Activated T-helper 1 cell treated with anti-CD3 and anti-CD28 coated beads, Interleukin-12 subunit alpha, Interleukin-12 subunit beta, Interleukin-2, Interleukin-4 antibody, amounts not matched to agents 30 ng/mL and 10 ng/mL and 1 ng/mL, durations not matched to agents 14 hours and 24 hours and 36 hours (primary cell): ENCODE measurements at regions not wholly inside any gene's neighbourhood (a gene's known extent, or its start where the extent isn't known, plus 50 kb on each side); places are given as distances from the start of the nearest gene placed in this dataset.
"Not testable (repeated sequence)": the region's sequence is repeated elsewhere in the genome, so short reads cannot be mapped to it uniquely, and the experiment has no call there.

Experiments
- DNase-seq: peaks from one replicate; pipeline ENCODE4 v3.0.0; 2021; ENCODE audit warnings: low spot score
- H3K27ac Mint-ChIP-seq: one replicate; pipeline ENCODE4 v1.8.0; 2021; ENCODE audit warnings: mild to moderate bottlenecking, mixed read lengths
- H3K27me3 Mint-ChIP-seq: one replicate; pipeline ENCODE4 v1.8.0; 2022; ENCODE audit warnings: mild to moderate bottlenecking, moderate library complexity, mixed read lengths; ENCODE audit not compliant: insufficient read depth
- H3K36me3 Mint-ChIP-seq: one replicate; pipeline ENCODE4 v1.8.0; 2021; ENCODE audit warnings: low read depth, mixed read lengths
- H3K4me1 Mint-ChIP-seq: one replicate; pipeline ENCODE4 v1.8.0; 2021; ENCODE audit warnings: low read depth, mixed read lengths
- H3K4me3 Mint-ChIP-seq: one replicate; pipeline ENCODE4 v1.8.0; 2021; ENCODE audit warnings: mild to moderate bottlenecking, moderate library complexity, mixed read lengths
- H3K9me3 Mint-ChIP-seq: one replicate; pipeline ENCODE4 v1.8.0; 2021; ENCODE audit warnings: mixed read lengths
- intact Hi-C: fragments of 100-400 bp; cut with micrococcal nuclease; formaldehyde crosslinking; loops from one replicate; pipeline ENCODE4 v1.15.1; 2024

DNA sequence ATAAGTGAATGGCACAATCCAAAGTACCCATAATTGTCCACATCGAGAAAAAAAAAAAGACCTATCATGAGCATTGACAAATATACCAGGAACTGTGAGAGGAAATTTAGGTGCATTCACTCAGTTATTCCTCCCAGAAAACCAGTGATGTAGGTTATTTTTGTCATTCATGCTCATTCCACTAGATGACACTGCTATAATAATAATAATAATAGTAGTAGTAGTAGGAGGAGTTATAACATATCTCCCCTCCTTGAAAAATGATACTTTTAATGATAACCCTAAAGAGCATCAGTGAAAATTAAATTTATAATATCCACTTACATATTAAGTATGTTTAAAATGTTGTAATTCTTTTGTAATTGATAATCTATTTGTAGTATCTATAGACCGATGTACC is 463.9 kb upstream of the MIR17HG start:
- DNase-seq: no peak
- Mint-ChIP-seq H3K4me3 (no peak overlapping the region), H3K27ac (no peak overlapping the region), H3K4me1 (no peaks in the 10 kb centered on the region), H3K9me3 (no peaks in the 10 kb centered on the region), H3K36me3 (no peaks in the 10 kb centered on the region), H3K27me3 (no peaks in the 10 kb centered on the region)
- intact Hi-C loops: no loop called here

DNA sequence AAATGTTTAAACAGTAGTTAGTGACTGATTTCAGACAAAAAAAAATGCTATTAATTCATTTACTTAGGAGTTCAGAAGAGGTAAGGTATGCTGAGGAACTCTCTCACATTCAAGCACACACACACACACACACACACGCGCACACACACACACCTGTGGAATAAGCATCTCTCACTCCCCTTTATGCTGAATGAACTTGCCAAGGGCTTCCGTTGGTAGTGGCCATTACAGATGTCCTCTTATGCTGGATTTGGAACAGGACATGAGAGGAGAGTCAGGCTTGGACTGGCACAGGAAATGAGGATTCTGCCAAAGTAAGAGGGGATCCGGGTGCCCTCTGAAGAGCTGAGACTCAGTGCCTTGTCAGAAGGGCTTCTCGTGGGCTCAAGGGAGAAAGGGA is 463.4 kb upstream of the MIR17HG start:
- Mint-ChIP-seq H3K27me3 (no peaks in the 10 kb centered on the region), H3K4me3 (no peak overlapping the region), H3K4me1 (no peaks in the 10 kb centered on the region), H3K27ac (no peak overlapping the region), H3K9me3 (no peaks in the 10 kb centered on the region), H3K36me3 (no peaks in the 10 kb centered on the region)
- intact Hi-C loops: no loop called here
- no peak for DNase-seq

DNA sequence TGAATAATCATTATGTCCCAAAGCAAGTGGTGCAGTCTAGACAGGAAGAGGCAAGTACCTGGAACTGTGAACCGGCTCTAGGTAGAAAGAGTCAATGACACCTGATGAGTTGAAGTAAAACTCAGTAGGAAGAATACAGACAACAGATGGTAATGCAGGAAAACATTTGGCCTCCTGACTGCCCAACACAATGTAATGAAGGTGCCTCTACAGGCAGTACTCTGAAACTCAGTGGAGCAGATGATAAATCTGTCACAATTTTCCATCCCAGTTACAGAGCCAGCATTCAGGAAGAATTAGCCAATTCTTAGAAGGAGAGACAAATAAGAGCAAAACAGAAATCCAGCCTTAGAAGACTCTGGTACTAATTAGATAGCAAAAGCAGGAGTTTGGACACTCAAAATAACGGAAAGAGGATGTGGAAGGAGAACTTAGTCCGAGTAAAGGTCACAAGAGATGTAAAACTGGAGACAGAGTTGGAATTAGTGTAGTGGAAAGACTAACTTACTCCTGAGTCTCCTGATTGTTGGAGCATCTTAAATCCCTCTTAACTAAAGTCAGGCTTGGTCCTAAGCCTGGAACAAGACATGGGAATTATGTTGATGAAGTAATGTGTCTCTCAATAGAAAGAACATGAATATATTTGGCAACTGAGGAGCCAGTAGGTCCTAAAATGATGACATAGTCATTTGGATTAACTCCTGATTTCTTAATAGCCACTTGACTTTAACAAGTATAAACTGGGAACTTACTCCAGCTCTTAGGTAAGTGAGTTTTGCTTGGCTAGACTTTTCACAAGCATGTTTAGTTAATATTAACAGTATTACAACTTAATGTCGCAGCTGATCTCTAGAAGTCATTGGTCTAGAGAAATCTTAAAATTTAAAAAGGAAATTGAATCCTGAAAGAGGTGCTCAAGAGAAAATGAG is 457.3 kb upstream of the MIR17HG start:
- intact Hi-C loops: no loop called here
- no peaks in the 10 kb centered on the region for H3K4me1 Mint-ChIP-seq
- no peaks in the 10 kb centered on the region for H3K36me3 Mint-ChIP-seq
- no peak overlapping the region for H3K4me3 Mint-ChIP-seq
- H3K9me3 Mint-ChIP-seq: no peaks in the 10 kb centered on the region
- no peak overlapping the region for H3K27ac Mint-ChIP-seq
- H3K27me3 Mint-ChIP-seq: no peaks in the 10 kb centered on the region
- DNase-seq: no peak

- Mint-ChIP-seq H3K27me3 (no peaks in the 10 kb centered on the region), H3K4me3 (no peak overlapping the region), H3K36me3 (no peaks in the 10 kb centered on the region), H3K27ac (no peak overlapping the region), H3K9me3 (no peaks in the 10 kb centered on the region), H3K4me1 (no peaks in the 10 kb centered on the region)
- DNase-seq: no peak
- intact Hi-C loops: no loop called here
Observed at GRCh38 chr13:90891329-90891728, 456.2 kb upstream of the MIR17HG start.

GRCh38 chr13:90893199-90893598 is 454.3 kb upstream of the MIR17HG start:
- H3K36me3 Mint-ChIP-seq, H3K9me3 Mint-ChIP-seq, intact Hi-C loops: not testable (repeated sequence)

GRCh38 chr13:90896002-90896401 is 451.5 kb upstream of the MIR17HG start:
- DNase-seq: no peak
- Mint-ChIP-seq H3K9me3 (no peaks in the 10 kb centered on the region), H3K27ac (no peak overlapping the region), H3K4me1 (no peaks in the 10 kb centered on the region), H3K36me3 (no peaks in the 10 kb centered on the region), H3K27me3 (no peaks in the 10 kb centered on the region), H3K4me3 (no peak overlapping the region)
- intact Hi-C loops: no loop called here

More at GRCh38 chr13:90893199-90893598, 454.3 kb upstream of the MIR17HG start:
- not testable (repeated sequence) for DNase-seq, H3K27me3 Mint-ChIP-seq, H3K4me3 Mint-ChIP-seq, H3K27ac Mint-ChIP-seq, H3K4me1 Mint-ChIP-seq

DNA sequence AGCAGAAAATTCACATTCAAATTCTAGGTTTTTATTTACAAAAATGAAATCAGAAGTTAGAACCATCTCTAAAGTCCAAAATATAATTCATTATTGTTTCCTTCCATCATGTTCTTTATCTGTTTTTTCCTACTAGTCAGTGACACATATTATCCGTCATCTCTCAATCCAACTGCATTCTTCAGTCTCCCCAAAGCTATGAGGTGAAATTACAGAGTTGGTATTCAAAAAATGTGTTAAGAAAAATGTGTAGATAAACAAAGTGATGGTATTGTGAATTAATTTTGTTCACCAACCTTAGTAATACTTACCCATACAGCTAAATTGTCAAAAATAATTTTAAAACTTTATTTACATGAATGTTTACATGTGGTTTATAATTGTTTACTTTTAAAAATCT is 448.7 kb upstream of the MIR17HG start:
- no peak overlapping the region for H3K27ac Mint-ChIP-seq
- no peak overlapping the region for H3K4me3 Mint-ChIP-seq
- H3K27me3 Mint-ChIP-seq: no peaks in the 10 kb centered on the region
- no peak for DNase-seq
- no peaks in the 10 kb centered on the region for H3K4me1 Mint-ChIP-seq
- no peaks in the 10 kb centered on the region for H3K36me3 Mint-ChIP-seq
- no peaks in the 10 kb centered on the region for H3K9me3 Mint-ChIP-seq
- intact Hi-C loops: no loop called here

DNA sequence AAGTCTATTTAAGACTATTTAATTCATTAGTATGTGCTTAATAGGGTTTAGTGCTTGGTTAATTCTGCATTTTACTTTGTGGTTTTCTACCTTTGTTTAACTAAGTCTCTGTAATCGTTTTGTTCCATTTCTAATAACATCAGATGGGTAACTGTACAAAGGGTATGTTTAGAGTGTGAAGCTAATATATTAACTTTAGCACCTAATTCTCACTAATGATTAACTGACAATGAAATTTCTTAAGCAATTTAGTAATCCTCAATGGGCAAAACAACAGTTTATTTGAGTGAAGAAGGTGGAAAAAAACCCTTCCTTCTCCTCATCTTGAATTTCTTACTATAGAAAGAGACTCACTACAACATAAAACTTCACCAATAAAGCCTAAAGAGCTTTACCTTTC is 448.1 kb upstream of the MIR17HG start:
- Mint-ChIP-seq H3K9me3 (no peaks in the 10 kb centered on the region), H3K4me1 (no peaks in the 10 kb centered on the region), H3K36me3 (no peaks in the 10 kb centered on the region), H3K27ac (no peak overlapping the region), H3K4me3 (no peak overlapping the region), H3K27me3 (no peaks in the 10 kb centered on the region)
- no peak for DNase-seq
- intact Hi-C loops: no loop called here

DNA sequence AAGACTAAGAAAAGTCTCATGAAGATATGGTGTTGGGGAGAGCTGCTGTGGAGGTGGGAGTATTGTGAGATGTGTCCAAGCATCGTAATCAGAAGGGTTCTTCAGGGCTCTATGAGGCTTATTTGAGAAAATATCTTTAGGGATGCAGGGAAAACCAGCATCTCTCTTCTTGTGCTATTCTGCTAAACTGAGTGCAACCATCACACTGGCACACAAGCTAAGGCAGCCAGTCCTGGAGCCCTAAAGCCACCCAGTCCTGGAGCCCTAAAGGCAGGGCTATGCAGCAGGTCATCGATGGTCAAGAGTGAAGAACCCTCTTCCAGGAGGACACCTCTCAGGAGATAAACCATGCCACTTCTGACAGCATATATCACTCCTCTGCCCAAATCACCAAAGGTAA is 445.2 kb upstream of the MIR17HG start:
- Mint-ChIP-seq H3K4me1 (no peaks in the 10 kb centered on the region), H3K36me3 (no peaks in the 10 kb centered on the region), H3K9me3 (no peaks in the 10 kb centered on the region), H3K27ac (no peak overlapping the region), H3K4me3 (no peak overlapping the region), H3K27me3 (no peaks in the 10 kb centered on the region)
- intact Hi-C loops: no loop called here
- no peak for DNase-seq

DNA sequence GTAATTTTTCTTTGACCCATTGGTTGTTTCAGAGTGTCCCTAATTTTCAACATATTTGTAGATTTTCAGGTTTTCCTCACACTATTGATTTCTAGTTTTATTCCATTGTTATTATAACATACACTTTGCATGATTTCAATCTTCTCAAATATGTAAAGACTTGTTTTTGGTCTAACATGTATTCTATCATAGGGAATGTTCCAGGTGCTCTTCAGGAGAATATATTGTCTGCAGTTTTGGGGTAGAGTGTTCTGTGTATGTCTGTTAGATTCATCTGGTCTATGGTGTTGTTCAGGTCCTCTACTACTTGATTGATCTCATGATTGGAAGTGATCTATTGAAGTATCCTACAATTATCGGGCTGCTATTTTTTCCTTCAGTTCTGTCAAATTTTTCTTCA is 440.9 kb upstream of the MIR17HG start:
- H3K27ac Mint-ChIP-seq: no peak overlapping the region

GRCh38 chr13:90908792-90909191 is 438.7 kb upstream of the MIR17HG start:
- H3K27me3 Mint-ChIP-seq: no peaks in the 10 kb centered on the region
- no peaks in the 10 kb centered on the region for H3K9me3 Mint-ChIP-seq
- no peaks in the 10 kb centered on the region for H3K36me3 Mint-ChIP-seq
- H3K27ac Mint-ChIP-seq: no peak overlapping the region
- DNase-seq: no peak
- intact Hi-C loops: no loop called here
- no peaks in the 10 kb centered on the region for H3K4me1 Mint-ChIP-seq
- H3K4me3 Mint-ChIP-seq: no peak overlapping the region

More for the DNA sequence above, 440.9 kb upstream of the MIR17HG start:
- Mint-ChIP-seq H3K4me1 (no peaks in the 10 kb centered on the region), H3K27me3 (no peaks in the 10 kb centered on the region), H3K4me3 (no peak overlapping the region), H3K9me3 (no peaks in the 10 kb centered on the region), H3K36me3 (no peaks in the 10 kb centered on the region)
- no peak for DNase-seq
- intact Hi-C loops: no loop called here

- H3K9me3 Mint-ChIP-seq: no peaks in the 10 kb centered on the region
- no peaks in the 10 kb centered on the region for H3K4me1 Mint-ChIP-seq
- H3K4me3 Mint-ChIP-seq: no peak overlapping the region
- intact Hi-C loops: no loop called here
- H3K27ac Mint-ChIP-seq: no peak overlapping the region
- H3K36me3 Mint-ChIP-seq: no peaks in the 10 kb centered on the region
- no peak for DNase-seq
- H3K27me3 Mint-ChIP-seq: no peaks in the 10 kb centered on the region
Observed at GRCh38 chr13:90910018-90910639, 437.4 kb upstream of the MIR17HG start.

DNA sequence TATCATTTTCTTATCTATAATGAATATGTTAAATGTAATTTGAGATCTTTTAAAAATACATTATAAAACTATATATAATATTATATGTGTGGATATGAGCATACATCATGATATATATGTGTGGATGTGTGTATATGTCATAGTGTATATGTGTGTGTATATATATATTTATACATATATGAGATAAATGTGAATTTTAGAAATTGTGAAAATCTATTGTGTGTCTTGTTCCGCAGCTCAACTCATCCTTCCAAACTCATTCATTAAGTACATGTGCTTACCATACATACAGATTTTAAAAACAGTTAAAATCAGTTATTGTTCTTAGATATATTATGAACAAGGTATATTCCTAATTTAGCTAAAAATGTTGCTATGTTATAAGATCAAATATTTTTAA is 435.2 kb upstream of the MIR17HG start:
- H3K27ac Mint-ChIP-seq: no peak overlapping the region
- H3K36me3 Mint-ChIP-seq: no peaks in the 10 kb centered on the region
- no peaks in the 10 kb centered on the region for H3K4me1 Mint-ChIP-seq
- H3K27me3 Mint-ChIP-seq: no peaks in the 10 kb centered on the region
- no peak overlapping the region for H3K4me3 Mint-ChIP-seq
- intact Hi-C loops: no loop called here
- no peak for DNase-seq
- H3K9me3 Mint-ChIP-seq: no peaks in the 10 kb centered on the region
